ENCODE measurements at regions not wholly inside any gene's neighbourhood (a gene's known extent, or its start where the extent isn't known, plus 50 kb on each side); places are given as distances from the start of the nearest gene placed in this dataset.

GRCh38 chr12:94070520-94070919 is 77.9 kb upstream of the PLXNC1 start:
- DNase-seq = no peak

- no peak for DNase-seq
Measured at GRCh38 chr12:94071258-94071657, 77.1 kb upstream of the PLXNC1 start.

GRCh38 chr12:94073441-94074051 is 74.8 kb upstream of the PLXNC1 start:
- DNase-seq = no peak

- DNase-seq = no peak
Measured at GRCh38 chr12:94074216-94074979, 74.0 kb upstream of the PLXNC1 start.

- DNase-seq = peak; percentile 65
Measured at GRCh38 chr12:94074980-94075629, 73.3 kb upstream of the PLXNC1 start.

GRCh38 chr12:94077209-94077608 is 71.2 kb upstream of the PLXNC1 start:
- no peak for DNase-seq

- DNase-seq = no peak
Measured at GRCh38 chr12:94078138-94078723, 70.1 kb upstream of the PLXNC1 start.

- DNase-seq = no peak
Measured at GRCh38 chr12:94078736-94079509, 69.5 kb upstream of the PLXNC1 start.

GRCh38 chr12:94079566-94080340 is 68.6 kb upstream of the PLXNC1 start:
- no peak for DNase-seq

- no peak for DNase-seq
Measured at GRCh38 chr12:94080341-94081009, 67.9 kb upstream of the PLXNC1 start.

- no peak for DNase-seq
Measured at GRCh38 chr12:94082690-94083089, 65.7 kb upstream of the PLXNC1 start.

- DNase-seq = no peak
Measured at GRCh38 chr12:94089891-94090290, 58.5 kb upstream of the PLXNC1 start.

GRCh38 chr12:94091624-94092023 is 56.8 kb upstream of the PLXNC1 start:
- no peak for DNase-seq

GRCh38 chr12:94092516-94093241 is 55.7 kb upstream of the PLXNC1 start:
- DNase-seq = peak; percentile 3

GRCh38 chr12:94094700-94095099 is 53.7 kb upstream of the PLXNC1 start:
- DNase-seq = no peak

GRCh38 chr12:94095618-94096017 is 52.8 kb upstream of the PLXNC1 start:
- no peak for DNase-seq

GRCh38 chr12:94098466-94098865 is 49.9 kb upstream of the PLXNC1 start:
- peak; percentile 30 for DNase-seq
